ENCODE measurements at regions not wholly inside any gene's neighbourhood (a gene's known extent, or its start where the extent isn't known, plus 50 kb on each side); places are given as distances from the start of the nearest gene placed in this dataset.

- H3K27me3 ChIP-seq: no peaks in the 10 kb centered on the region
- no peak overlapping the region for H3K27ac ChIP-seq
- ATAC-seq: no peak
- WGBS, 2 donors (ENCODE audit: low coverage in 1 of 2): 69 to 79% methylated on average over 3 to 4 of the region's 6 CpGs
- peaks cover 0 to 42% (median 0%) of the 10 kb centered on the region in 3 donors for H3K4me1 ChIP-seq
- H3K4me3 ChIP-seq: no peak overlapping the region
- TF ChIP-seq EP300 (IDR thresholded peaks at IDR 0.05): no peak
- TF ChIP-seq POLR2AphosphoS5 (IDR thresholded peaks at IDR 0.05): no peak
- TF ChIP-seq, protein P1, sequence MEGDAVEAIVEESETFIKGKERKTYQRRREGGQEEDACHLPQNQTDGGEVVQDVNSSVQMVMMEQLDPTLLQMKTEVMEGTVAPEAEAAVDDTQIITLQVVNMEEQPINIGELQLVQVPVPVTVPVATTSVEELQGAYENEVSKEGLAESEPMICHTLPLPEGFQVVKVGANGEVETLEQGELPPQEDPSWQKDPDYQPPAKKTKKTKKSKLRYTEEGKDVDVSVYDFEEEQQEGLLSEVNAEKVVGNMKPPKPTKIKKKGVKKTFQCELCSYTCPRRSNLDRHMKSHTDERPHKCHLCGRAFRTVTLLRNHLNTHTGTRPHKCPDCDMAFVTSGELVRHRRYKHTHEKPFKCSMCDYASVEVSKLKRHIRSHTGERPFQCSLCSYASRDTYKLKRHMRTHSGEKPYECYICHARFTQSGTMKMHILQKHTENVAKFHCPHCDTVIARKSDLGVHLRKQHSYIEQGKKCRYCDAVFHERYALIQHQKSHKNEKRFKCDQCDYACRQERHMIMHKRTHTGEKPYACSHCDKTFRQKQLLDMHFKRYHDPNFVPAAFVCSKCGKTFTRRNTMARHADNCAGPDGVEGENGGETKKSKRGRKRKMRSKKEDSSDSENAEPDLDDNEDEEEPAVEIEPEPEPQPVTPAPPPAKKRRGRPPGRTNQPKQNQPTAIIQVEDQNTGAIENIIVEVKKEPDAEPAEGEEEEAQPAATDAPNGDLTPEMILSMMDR (IDR thresholded peaks at IDR 0.05): no peak
- TF ChIP-seq POLR2A (IDR thresholded peaks at IDR 0.05): no peak
- no peaks in the 10 kb centered on the region for H3K36me3 ChIP-seq
- peaks cover 0 to 4% (median 0%) of the 10 kb centered on the region in 3 donors for H3K9me3 ChIP-seq
Observed at GRCh38 chr1:93749487-93749886, 67.8 kb upstream of the BCAR3 start.

GRCh38 chr1:93746021-93746812, 64.6 kb upstream of the BCAR3 start:
- ATAC-seq: no peak
- Histone ChIP-seq H3K27me3 (no peaks in the 10 kb centered on the region), H3K27ac (no peak overlapping the region), H3K9me3 (peaks cover 0 to 4% (median 0%) of the 10 kb centered on the region in 3 donors), H3K4me1 (peaks cover 0 to 17% (median 0%) of the 10 kb centered on the region in 3 donors), H3K4me3 (no peak overlapping the region), H3K36me3 (no peaks in the 10 kb centered on the region)
- 88 to 89% methylated on average over 6 of the region's 6 CpGs for WGBS, 2 donors (ENCODE audit: low coverage in 1 of 2)
- TF ChIP-seq, protein P1 (IDR thresholded peaks at IDR 0.05): no peak
- no peak for TF ChIP-seq POLR2AphosphoS5 (IDR thresholded peaks at IDR 0.05)
- TF ChIP-seq EP300 (IDR thresholded peaks at IDR 0.05): no peak
- TF ChIP-seq POLR2A (IDR thresholded peaks at IDR 0.05): no peak

- no peak overlapping the region for H3K27ac ChIP-seq
- peaks cover 0 to 4% (median 0%) of the 10 kb centered on the region in 3 donors for H3K9me3 ChIP-seq
- H3K4me1 ChIP-seq: peaks cover 0 to 9% (median 0%) of the 10 kb centered on the region in 3 donors
- no peaks in the 10 kb centered on the region for H3K36me3 ChIP-seq
- 58 to 70% methylated on average over 5 to 7 of the region's 7 CpGs for WGBS, 2 donors (ENCODE audit: low coverage in 1 of 2)
- H3K27me3 ChIP-seq: no peaks in the 10 kb centered on the region
- no peak for ATAC-seq
- no peak overlapping the region for H3K4me3 ChIP-seq
- no peak for TF ChIP-seq POLR2A (IDR thresholded peaks at IDR 0.05)
- TF ChIP-seq, protein P1 (IDR thresholded peaks at IDR 0.05): no peak
Observed at GRCh38 chr1:93744299-93744988, 62.8 kb upstream of the BCAR3 start.

GRCh38 chr1:93743465-93743864, 61.8 kb upstream of the BCAR3 start:
- 100% methylated on average over 1 of the region's 1 CpG for WGBS, 2 donors (ENCODE audit: low coverage in 1 of 2)
- no peaks in the 10 kb centered on the region for H3K36me3 ChIP-seq
- TF ChIP-seq POLR2AphosphoS5 (IDR thresholded peaks at IDR 0.05) (no peak), EP300 (IDR thresholded peaks at IDR 0.05) (no peak), POLR2A (IDR thresholded peaks at IDR 0.05) (no peak)
- TF ChIP-seq, protein P1 (IDR thresholded peaks at IDR 0.05): no peak
- H3K9me3 ChIP-seq: peaks cover 0 to 4% (median 0%) of the 10 kb centered on the region in 3 donors
- no peak overlapping the region for H3K27ac ChIP-seq
- H3K4me1 ChIP-seq: peaks cover 0 to 9% (median 0%) of the 10 kb centered on the region in 3 donors
- H3K27me3 ChIP-seq: no peaks in the 10 kb centered on the region
- H3K4me3 ChIP-seq: no peak overlapping the region
- ATAC-seq: no peak
